ENCODE measurements at regions not wholly inside any gene's neighbourhood (a gene's known extent, or its start where the extent isn't known, plus 50 kb on each side); places are given as distances from the start of the nearest gene placed in this dataset.

DNA sequence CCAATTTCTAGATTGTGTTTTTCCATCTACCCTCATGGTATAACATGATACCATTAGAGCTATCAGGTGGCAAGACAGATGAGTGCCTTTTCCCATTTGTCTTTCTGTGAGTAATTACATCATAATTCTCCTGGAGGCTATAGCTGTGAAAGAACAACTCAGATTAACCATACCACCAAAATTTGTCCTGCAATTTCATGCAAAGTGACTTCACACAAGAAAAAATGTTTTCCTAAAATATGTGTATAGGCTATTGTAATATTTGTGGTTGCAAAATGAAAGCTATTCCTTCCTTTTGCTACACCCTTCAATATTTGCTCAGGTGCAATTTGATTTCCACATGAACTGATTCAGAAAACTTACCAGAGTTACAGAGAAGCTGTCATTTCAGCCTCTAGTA is 547.7 kb upstream of the ID4 start:
- Histone ChIP-seq H3K27me3 (ENCODE audit: insufficient read depth) (no peaks in the 10 kb centered on the region), H2AFZ (ENCODE audit: low read depth) (no peak overlapping the region), H3K4me1 (ENCODE audit: control insufficient read depth in 1 of 2, insufficient read depth in 2 of 2, low read depth in 1 of 2, low read length in 1 of 2) (no peaks in the 10 kb centered on the region), H3K9me2 (no peaks in the 10 kb centered on the region), H3K79me2 (ENCODE audit: insufficient read depth) (no peaks in the 10 kb centered on the region), H3K27ac (ENCODE audit: low read depth in 2 of 2, low read length in 1 of 2) (no peak overlapping the region), H3K36me3 (replicated peaks in 1 of 2; ENCODE audit: control insufficient read depth in 1 of 2, insufficient read depth in 2 of 2, low read length in 1 of 2) (no peaks in the 10 kb centered on the region), H3K9ac (no peak overlapping the region), H3K9me3 (no peaks in the 10 kb centered on the region), H3F3A (replicated peaks; ENCODE audit: insufficient read depth) (no peaks in the 10 kb centered on the region), H3K4me2 (no peak overlapping the region), H4K20me1 (ENCODE audit: insufficient read depth) (no peaks in the 10 kb centered on the region), H3K4me3 (ENCODE audit: low read depth in 2 of 2, low read length in 1 of 2) (no peak overlapping the region)
- TF ChIP-seq, protein P1, sequence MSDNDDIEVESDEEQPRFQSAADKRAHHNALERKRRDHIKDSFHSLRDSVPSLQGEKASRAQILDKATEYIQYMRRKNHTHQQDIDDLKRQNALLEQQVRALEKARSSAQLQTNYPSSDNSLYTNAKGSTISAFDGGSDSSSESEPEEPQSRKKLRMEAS (IDR thresholded peaks at IDR 0.05; ENCODE audit: low read depth), result no peak
- TF ChIP-seq RXRA (IDR thresholded peaks at IDR 0.05; ENCODE audit: borderline replicate concordance, low read depth), result no peak
- TF ChIP-seq POLR2AphosphoS5 (IDR thresholded peaks at IDR 0.05; ENCODE audit: low read depth, low read length), result no peak
- TF ChIP-seq, protein P2, sequence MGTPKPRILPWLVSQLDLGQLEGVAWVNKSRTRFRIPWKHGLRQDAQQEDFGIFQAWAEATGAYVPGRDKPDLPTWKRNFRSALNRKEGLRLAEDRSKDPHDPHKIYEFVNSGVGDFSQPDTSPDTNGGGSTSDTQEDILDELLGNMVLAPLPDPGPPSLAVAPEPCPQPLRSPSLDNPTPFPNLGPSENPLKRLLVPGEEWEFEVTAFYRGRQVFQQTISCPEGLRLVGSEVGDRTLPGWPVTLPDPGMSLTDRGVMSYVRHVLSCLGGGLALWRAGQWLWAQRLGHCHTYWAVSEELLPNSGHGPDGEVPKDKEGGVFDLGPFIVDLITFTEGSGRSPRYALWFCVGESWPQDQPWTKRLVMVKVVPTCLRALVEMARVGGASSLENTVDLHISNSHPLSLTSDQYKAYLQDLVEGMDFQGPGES (IDR thresholded peaks at IDR 0.05; ENCODE audit: low read depth, low read length), result no peak
- DNase-seq, result no peak
- CTCF ChIA-PET, result interaction anchor here (1.0 kb wide), 2 partner anchors 8 to 16 kb away, joined by 3 read pairs; no protein-coding TSS in a partner anchor
- POLR2A ChIA-PET, result no interaction called here

GRCh38 chr6:19297880-19298279 is 539.3 kb upstream of the ID4 start:
- H3K4me2 ChIP-seq, result no peak overlapping the region
- ChIA-PET POLR2A (no interaction called here), CTCF (no interaction called here)
- H3K79me2 ChIP-seq (ENCODE audit: insufficient read depth), result no peaks in the 10 kb centered on the region
- H3K9ac ChIP-seq, result no peak overlapping the region
- H4K20me1 ChIP-seq (ENCODE audit: insufficient read depth), result no peaks in the 10 kb centered on the region
- no peaks in the 10 kb centered on the region for H3K27me3 ChIP-seq (ENCODE audit: insufficient read depth)
- H3K9me2 ChIP-seq, result no peaks in the 10 kb centered on the region
- TF ChIP-seq RCOR1 (IDR thresholded peaks at IDR 0.05; ENCODE audit: low read length) (no peak), SIN3A (IDR thresholded peaks at IDR 0.05; ENCODE audit: borderline replicate concordance, low read depth, low read length) (no peak), TCF12 (IDR thresholded peaks at IDR 0.05) (no peak), RFX5 (IDR thresholded peaks at IDR 0.05; ENCODE audit: low read length) (no peak), RXRA (IDR thresholded peaks at IDR 0.05; ENCODE audit: borderline replicate concordance, low read depth) (no peak)
- H3K36me3 ChIP-seq (replicated peaks in 1 of 2; ENCODE audit: control insufficient read depth in 1 of 2, insufficient read depth in 2 of 2, low read length in 1 of 2), result no peaks in the 10 kb centered on the region
- no peaks in the 10 kb centered on the region for H3K4me1 ChIP-seq (ENCODE audit: control insufficient read depth in 1 of 2, insufficient read depth in 2 of 2, low read depth in 1 of 2, low read length in 1 of 2)
- DNase-seq, result no peak
- no peak overlapping the region for H3K27ac ChIP-seq (ENCODE audit: low read depth in 2 of 2, low read length in 1 of 2)
- H3F3A ChIP-seq (replicated peaks; ENCODE audit: insufficient read depth), result no peaks in the 10 kb centered on the region
- WGBS (ENCODE audit: low lambda C conversion rate), result 2% methylated on average over 4 of the region's 4 CpGs
- H2AFZ ChIP-seq (ENCODE audit: low read depth), result no peak overlapping the region
- no peaks in the 10 kb centered on the region for H3K9me3 ChIP-seq
- H3K4me3 ChIP-seq (ENCODE audit: low read depth in 2 of 2, low read length in 1 of 2), result no peak overlapping the region

- Histone ChIP-seq H3K27ac (ENCODE audit: low read depth in 2 of 2, low read length in 1 of 2) (no peak overlapping the region), H2AFZ (ENCODE audit: low read depth) (no peak overlapping the region), H3K9me2 (no peaks in the 10 kb centered on the region), H3K79me2 (ENCODE audit: insufficient read depth) (no peaks in the 10 kb centered on the region), H3K4me3 (ENCODE audit: low read depth in 2 of 2, low read length in 1 of 2) (no peak overlapping the region), H3K4me1 (ENCODE audit: control insufficient read depth in 1 of 2, insufficient read depth in 2 of 2, low read depth in 1 of 2, low read length in 1 of 2) (no peaks in the 10 kb centered on the region), H3K9ac (no peak overlapping the region), H3K9me3 (no peaks in the 10 kb centered on the region), H3K36me3 (replicated peaks in 1 of 2; ENCODE audit: control insufficient read depth in 1 of 2, insufficient read depth in 2 of 2, low read length in 1 of 2) (no peaks in the 10 kb centered on the region), H4K20me1 (ENCODE audit: insufficient read depth) (no peaks in the 10 kb centered on the region), H3F3A (replicated peaks; ENCODE audit: insufficient read depth) (no peaks in the 10 kb centered on the region), H3K27me3 (ENCODE audit: insufficient read depth) (no peaks in the 10 kb centered on the region), H3K4me2 (no peak overlapping the region)
- POLR2A ChIA-PET, result no interaction called here
- CTCF ChIA-PET, result no interaction called here
- TF ChIP-seq RXRA (IDR thresholded peaks at IDR 0.05; ENCODE audit: borderline replicate concordance, low read depth), result no peak
- no peak for TF ChIP-seq POLR2AphosphoS5 (IDR thresholded peaks at IDR 0.05; ENCODE audit: low read depth, low read length)
- 25% methylated on average over 2 of the region's 2 CpGs for WGBS (ENCODE audit: low lambda C conversion rate)
- DNase-seq, result no peak
Observed at GRCh38 chr6:19298421-19298820, 538.7 kb upstream of the ID4 start.
